Adrenal gland (tissue), 9 donors: ENCODE measurements at regions not wholly inside any gene's neighbourhood (a gene's known extent, or its start where the extent isn't known, plus 50 kb on each side); places are given as distances from the start of the nearest gene placed in this dataset.

Experiments
- DNase-seq, 7 donors: peaks; one replicate each; pipeline ENCODE4 v3.0.0-alpha.2; 2019 to 2020
- H3K27ac ChIP-seq, 5 donors: fragments of 200-600 bp; sonication (generic) in 4 of 5; 1 replicate in 3 of 5; 2 replicates in 2 of 5; pipeline versions ENCODE4 v1.5.1 to v1.8.0; 2016 to 2020; ENCODE audit warnings: mild to moderate bottlenecking in 1 of 5
- H3K27me3 ChIP-seq: fragments of 200-600 bp; 2 replicates; pipeline ENCODE4 v1.8.0; 2021
- H3K36me3 ChIP-seq, 2 donors: fragments of 200-600 bp; replicated peaks in 1 of 2; 1 replicate in 1 of 2; 2 replicates in 1 of 2; pipeline versions ENCODE4 v1.5.1 to v1.8.0; 2018 to 2022
- H3K4me1 ChIP-seq, 2 donors: fragments of 200-600 bp; replicated peaks in 1 of 2; 1 replicate in 1 of 2; 2 replicates in 1 of 2; pipeline versions ENCODE4 v1.5.1 to v1.8.0; 2018 to 2021
- H3K4me3 ChIP-seq, 4 donors: fragments of 200-600 bp; sonication (generic) in 3 of 4; one replicate each; pipeline ENCODE4 v1.5.1; 2016 to 2018
- H3K9me3 ChIP-seq, 3 donors: fragments of 200-600 bp; sonication (generic) in 1 of 3; replicated peaks in 1 of 3; 1 replicate in 2 of 3; 2 replicates in 1 of 3; pipeline versions ENCODE4 v1.5.1 to v1.8.0; 2016 to 2021
- POLR2A ChIP-seq, 2 donors: fragments of 450-650 bp; IDR thresholded peaks; one replicate each; pipeline ENCODE4 v1.6.1; 2017; ENCODE audit warnings: antibody characterized with exemption in 2 of 2, mild to moderate bottlenecking in 2 of 2, moderate library complexity in 1 of 2
- WGBS, 4 donors: extraction: QIAGEN DNeasy Blood & Tissue Kit in 2 of 4; methylation state at CpG; one replicate each; pipeline versions ENCODE4 v1.1.5 to v1.1.7; 2013 to 2017; 5-methylcytosine and 5-hydroxymethylcytosine counted together
- intact Hi-C, 2 donors: fragments of 100-400 bp; cut with DNase I; formaldehyde crosslinking; loops; one replicate each; pipeline versions ENCODE4 v1.14.1 to v1.15.0; 2022 to 2023
- TF ChIP-seq, protein P1 (sequence below), 6 experiments: fragments of 450-650 bp in 4 of 6; fragments of 200-600 bp in 2 of 6; sonication (generic) in 1 of 6; IDR thresholded peaks; 1 replicate in 5 of 6; 2 replicates in 1 of 6; pipeline versions ENCODE4 v1.5.1 to v1.8.0; 2016 to 2021; ENCODE audit warnings: antibody characterized with exemption in 6 of 6, mild to moderate bottlenecking in 2 of 6, moderate library complexity in 1 of 6
- donor health status: healthy with polysubstance abuse.
- donor health status: Bipolar disorder and iron deficiency.
- donor health status: DM: yes; HTN: yes; CAD: no.
- donor health status: DM: no; HTN: no; CAD: no.
- donor health status: DM: no; HTN: no; CAD: no.

DNA sequence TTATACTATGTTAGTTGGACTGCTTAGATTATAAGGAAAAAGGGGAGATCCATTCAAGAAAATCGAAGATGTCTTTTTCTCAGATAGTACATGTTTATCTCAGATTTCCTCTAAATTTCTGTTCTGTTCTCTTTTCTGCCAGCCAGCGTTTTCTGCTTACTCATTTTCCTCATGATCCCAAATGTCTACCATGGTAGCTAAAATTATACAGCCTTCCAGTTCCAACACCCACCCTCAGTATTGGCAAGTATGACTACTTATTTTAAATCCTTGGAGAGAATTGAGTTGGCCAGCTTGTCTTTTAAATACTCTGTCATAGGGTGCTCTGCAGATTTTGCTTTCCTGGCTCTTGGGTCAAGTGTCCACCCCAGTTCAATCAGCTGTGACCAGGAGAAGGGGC, 95.7 kb upstream of the PLXNA2 start:
- H3K27me3 ChIP-seq = no peaks in the 10 kb centered on the region
- no peaks in the 10 kb centered on the region for H3K36me3 ChIP-seq
- H3K4me1 ChIP-seq = no peaks in the 10 kb centered on the region
- WGBS, 4 donors = 55 to 80% (median 63%) methylated on average over 2 of the region's 2 CpGs
- DNase-seq = no peak
- no peak overlapping the region for H3K4me3 ChIP-seq
- intact Hi-C loops = no loop called here
- no peaks in the 10 kb centered on the region for H3K9me3 ChIP-seq
- TF ChIP-seq POLR2A (IDR thresholded peaks at IDR 0.05) = no peak
- TF ChIP-seq, protein P1, sequence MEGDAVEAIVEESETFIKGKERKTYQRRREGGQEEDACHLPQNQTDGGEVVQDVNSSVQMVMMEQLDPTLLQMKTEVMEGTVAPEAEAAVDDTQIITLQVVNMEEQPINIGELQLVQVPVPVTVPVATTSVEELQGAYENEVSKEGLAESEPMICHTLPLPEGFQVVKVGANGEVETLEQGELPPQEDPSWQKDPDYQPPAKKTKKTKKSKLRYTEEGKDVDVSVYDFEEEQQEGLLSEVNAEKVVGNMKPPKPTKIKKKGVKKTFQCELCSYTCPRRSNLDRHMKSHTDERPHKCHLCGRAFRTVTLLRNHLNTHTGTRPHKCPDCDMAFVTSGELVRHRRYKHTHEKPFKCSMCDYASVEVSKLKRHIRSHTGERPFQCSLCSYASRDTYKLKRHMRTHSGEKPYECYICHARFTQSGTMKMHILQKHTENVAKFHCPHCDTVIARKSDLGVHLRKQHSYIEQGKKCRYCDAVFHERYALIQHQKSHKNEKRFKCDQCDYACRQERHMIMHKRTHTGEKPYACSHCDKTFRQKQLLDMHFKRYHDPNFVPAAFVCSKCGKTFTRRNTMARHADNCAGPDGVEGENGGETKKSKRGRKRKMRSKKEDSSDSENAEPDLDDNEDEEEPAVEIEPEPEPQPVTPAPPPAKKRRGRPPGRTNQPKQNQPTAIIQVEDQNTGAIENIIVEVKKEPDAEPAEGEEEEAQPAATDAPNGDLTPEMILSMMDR (IDR thresholded peaks at IDR 0.05) = no peak
- H3K27ac ChIP-seq = no peak overlapping the region

DNA sequence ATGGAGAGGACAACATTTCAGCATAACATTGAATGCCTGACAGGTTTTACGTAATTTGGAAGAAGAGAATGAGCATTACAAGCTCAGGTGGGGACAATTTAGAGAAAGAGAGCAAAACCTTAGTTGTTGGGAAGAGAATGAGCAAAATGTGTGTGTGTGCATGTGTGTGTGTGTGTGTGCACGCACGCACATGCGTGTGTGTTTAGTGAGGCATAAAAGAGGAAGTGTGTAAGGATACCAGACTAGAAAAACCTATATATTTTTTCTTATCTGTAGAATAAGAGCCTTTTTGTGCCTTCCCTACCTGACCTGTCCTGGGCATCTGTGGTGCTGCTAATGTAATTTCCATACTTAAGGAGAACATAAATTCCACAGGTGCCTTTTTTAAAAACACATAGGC, 99.0 kb upstream of the PLXNA2 start:
- H3K9me3 ChIP-seq = no peaks in the 10 kb centered on the region
- no peak overlapping the region for H3K4me3 ChIP-seq
- H3K36me3 ChIP-seq = no peaks in the 10 kb centered on the region
- intact Hi-C loops = no loop called here
- no peaks in the 10 kb centered on the region for H3K4me1 ChIP-seq
- no peaks in the 10 kb centered on the region for H3K27me3 ChIP-seq
- H3K27ac ChIP-seq = no peak overlapping the region
- TF ChIP-seq, protein P1 (IDR thresholded peaks at IDR 0.05) = no peak
- no peak for TF ChIP-seq POLR2A (IDR thresholded peaks at IDR 0.05)
- no peak for DNase-seq
- 75 to 87% (median 77%) methylated on average over 4 of the region's 4 CpGs for WGBS, 4 donors

DNA sequence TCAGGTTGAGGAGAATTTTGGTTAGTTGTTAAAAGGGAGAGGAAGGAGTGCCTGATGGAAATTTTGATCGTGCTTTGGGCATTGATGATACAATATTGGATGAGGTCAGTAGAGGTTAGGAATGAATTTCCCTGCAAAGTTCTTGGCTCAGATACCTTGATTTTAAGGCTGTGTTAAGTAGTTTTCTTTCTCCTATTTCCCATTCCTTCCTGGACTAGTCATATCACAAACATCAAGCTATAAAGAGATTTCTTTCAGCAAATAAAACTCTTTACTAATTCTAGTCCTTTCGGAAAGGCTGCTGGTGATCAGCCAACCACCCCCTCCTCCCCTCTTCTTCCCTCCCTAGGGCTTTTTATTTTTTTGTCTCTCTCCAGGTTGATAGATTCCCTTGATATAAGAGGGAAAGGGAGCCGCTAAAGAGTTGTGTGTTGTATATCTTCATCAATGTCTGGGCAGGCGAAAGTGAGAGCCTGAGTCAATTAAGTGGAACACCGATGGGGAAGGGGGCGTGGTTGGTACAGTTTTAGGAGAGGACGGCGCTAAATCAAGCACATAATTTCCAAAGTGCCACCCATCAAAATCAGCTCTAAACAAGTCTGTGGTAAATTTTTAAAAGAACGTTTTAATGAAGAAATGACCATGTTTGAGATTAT, 100.1 kb upstream of the PLXNA2 start:
- intact Hi-C loops = no loop called here
- Histone ChIP-seq H3K36me3 (no peaks in the 10 kb centered on the region), H3K4me1 (no peaks in the 10 kb centered on the region), H3K9me3 (no peaks in the 10 kb centered on the region), H3K27ac (no peak overlapping the region), H3K4me3 (no peak overlapping the region), H3K27me3 (no peaks in the 10 kb centered on the region)
- TF ChIP-seq POLR2A (IDR thresholded peaks at IDR 0.05) = no peak
- TF ChIP-seq, protein P1 (IDR thresholded peaks at IDR 0.05) = no peak
- 68 to 77% (median 72%) methylated on average over 9 of the region's 9 CpGs for WGBS, 4 donors
- DNase-seq = no peak

DNA sequence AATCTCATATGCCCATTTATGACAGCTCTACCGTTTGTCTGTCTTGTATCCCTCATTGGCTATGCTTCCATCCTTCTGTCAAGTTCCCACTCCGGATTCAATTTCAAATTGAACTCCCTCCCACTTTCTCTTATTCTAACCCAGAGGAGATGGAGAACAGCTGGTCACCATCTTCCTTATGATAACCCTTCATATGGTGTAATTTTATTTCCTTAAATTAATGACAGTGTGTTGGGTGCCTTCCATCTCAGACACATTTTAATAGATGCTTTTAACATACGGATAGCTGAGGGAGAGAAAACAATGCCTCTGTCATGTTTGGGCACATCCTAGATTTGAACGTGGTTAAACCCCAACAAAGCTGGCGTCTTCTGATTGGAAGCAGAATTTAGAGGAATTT, 103.0 kb upstream of the PLXNA2 start:
- Histone ChIP-seq H3K27ac (no peak overlapping the region), H3K4me3 (no peak overlapping the region), H3K36me3 (no peaks in the 10 kb centered on the region), H3K9me3 (no peaks in the 10 kb centered on the region), H3K27me3 (no peaks in the 10 kb centered on the region), H3K4me1 (no peaks in the 10 kb centered on the region)
- 64 to 77% (median 71%) methylated on average over 5 of the region's 5 CpGs for WGBS, 4 donors
- DNase-seq = no peak
- no peak for TF ChIP-seq POLR2A (IDR thresholded peaks at IDR 0.05)
- TF ChIP-seq, protein P1 (IDR thresholded peaks at IDR 0.05) = no peak
- intact Hi-C loops = no loop called here
